ENCODE measurements at regions not wholly inside any gene's neighbourhood (a gene's known extent, or its start where the extent isn't known, plus 50 kb on each side); places are given as distances from the start of the nearest gene placed in this dataset.

DNA sequence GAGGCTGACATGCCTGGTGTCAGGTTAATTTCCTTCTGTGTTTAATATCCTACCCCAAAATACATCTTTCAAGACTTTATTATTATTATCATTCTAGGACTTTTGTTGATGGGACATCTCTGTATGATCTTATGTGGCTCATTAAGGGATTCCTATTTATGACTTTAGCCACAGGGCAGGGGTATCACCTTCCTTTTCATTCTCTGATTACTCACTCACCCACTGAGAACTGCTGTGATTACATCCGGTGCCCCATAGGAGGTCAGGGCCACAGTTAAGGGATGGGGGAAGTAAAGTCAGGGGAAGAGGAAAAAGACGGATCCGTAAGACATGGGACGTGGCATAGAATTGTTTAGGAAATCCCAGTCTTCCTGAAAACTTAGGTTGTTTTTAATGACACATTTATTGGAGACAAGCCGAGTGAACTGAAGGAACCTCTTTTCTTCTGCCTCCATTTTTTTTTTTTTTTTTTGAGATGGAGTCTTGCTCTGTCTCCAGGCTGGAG, 61.0 kb upstream of the PITRM1 start:
- Histone ChIP-seq H3K4me1 (ENCODE audit: insufficient read depth, low read length, severe bottlenecking) (no peaks in the 10 kb centered on the region), H3K4me3 (ENCODE audit: low read depth, low read length, poor library complexity, severe bottlenecking) (no peak overlapping the region), H3K9ac (ENCODE audit: low read length) (no peak overlapping the region), H3K27me3 (ENCODE audit: insufficient read depth, low read length) (no peaks in the 10 kb centered on the region), H3K4me2 (ENCODE audit: low read length) (no peak overlapping the region), H3F3A (ENCODE audit: insufficient read depth, low read length) (no peaks in the 10 kb centered on the region), H3K27ac (ENCODE audit: low read depth, low read length, poor library complexity, severe bottlenecking) (no peak overlapping the region), H3K9me3 (ENCODE audit: low read length) (no peaks in the 10 kb centered on the region), H4K20me1 (ENCODE audit: insufficient read depth, low read length) (no peaks in the 10 kb centered on the region), H2AFZ (ENCODE audit: low read length) (no peak overlapping the region), H3K79me2 (ENCODE audit: insufficient read depth, low read length) (no peaks in the 10 kb centered on the region), H3K36me3 (ENCODE audit: insufficient read depth, low read length) (no peaks in the 10 kb centered on the region), H3K9me2 (ENCODE audit: low read depth, low read length) (no peaks in the 10 kb centered on the region)
- TF ChIP-seq, protein P1, sequence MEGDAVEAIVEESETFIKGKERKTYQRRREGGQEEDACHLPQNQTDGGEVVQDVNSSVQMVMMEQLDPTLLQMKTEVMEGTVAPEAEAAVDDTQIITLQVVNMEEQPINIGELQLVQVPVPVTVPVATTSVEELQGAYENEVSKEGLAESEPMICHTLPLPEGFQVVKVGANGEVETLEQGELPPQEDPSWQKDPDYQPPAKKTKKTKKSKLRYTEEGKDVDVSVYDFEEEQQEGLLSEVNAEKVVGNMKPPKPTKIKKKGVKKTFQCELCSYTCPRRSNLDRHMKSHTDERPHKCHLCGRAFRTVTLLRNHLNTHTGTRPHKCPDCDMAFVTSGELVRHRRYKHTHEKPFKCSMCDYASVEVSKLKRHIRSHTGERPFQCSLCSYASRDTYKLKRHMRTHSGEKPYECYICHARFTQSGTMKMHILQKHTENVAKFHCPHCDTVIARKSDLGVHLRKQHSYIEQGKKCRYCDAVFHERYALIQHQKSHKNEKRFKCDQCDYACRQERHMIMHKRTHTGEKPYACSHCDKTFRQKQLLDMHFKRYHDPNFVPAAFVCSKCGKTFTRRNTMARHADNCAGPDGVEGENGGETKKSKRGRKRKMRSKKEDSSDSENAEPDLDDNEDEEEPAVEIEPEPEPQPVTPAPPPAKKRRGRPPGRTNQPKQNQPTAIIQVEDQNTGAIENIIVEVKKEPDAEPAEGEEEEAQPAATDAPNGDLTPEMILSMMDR (IDR thresholded peaks at IDR 0.05; ENCODE audit: low read length): no peak
- TF ChIP-seq EZH2 (IDR thresholded peaks at IDR 0.05; ENCODE audit: borderline replicate concordance, low read length): no peak

DNA sequence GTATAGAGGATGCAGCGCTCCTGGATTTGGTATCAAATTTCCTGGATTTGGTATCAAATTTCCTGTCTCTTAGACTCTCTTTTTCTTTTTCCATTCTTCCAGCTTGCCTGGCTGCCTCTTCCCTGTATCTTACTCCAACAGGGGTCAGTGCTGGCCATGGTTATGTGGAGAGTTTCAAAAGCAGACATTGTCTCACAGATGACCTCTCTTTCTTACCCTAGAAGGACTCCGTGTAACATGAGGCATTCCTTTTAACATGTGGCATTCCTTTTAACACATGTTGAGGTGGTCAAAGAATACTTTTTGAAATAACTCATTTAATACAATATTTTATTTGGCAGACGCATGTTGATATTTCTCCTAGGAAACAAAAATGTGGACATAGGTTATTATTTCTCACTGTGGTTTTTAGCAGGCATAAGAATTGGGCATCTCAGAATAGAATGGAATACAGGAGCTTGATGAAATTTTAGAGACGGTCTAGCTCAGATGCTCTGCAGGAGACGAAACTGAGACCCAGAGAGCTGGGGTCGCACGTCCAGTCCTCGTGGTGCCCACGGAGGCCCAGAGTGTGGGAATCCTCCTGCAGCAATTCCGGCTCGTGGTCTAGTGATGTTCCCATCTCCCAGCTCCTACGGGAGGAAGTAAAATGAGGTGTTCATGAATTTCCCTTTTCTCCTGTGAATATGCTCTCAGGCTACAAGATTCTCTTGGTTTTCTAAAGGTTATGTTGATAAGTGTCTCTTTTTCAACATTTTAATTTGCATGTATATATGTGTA, 59.6 kb upstream of the PITRM1 start:
- no peak overlapping the region for H3K27ac ChIP-seq (ENCODE audit: low read depth, low read length, poor library complexity, severe bottlenecking)
- no peaks in the 10 kb centered on the region for H3K9me2 ChIP-seq (ENCODE audit: low read depth, low read length)
- TF ChIP-seq, protein P1 (IDR thresholded peaks at IDR 0.05; ENCODE audit: low read length): no peak
- TF ChIP-seq EZH2 (IDR thresholded peaks at IDR 0.05; ENCODE audit: borderline replicate concordance, low read length): no peak
- no peaks in the 10 kb centered on the region for H3K9me3 ChIP-seq (ENCODE audit: low read length)
- no peaks in the 10 kb centered on the region for H3K36me3 ChIP-seq (ENCODE audit: insufficient read depth, low read length)
- no peak overlapping the region for H3K4me2 ChIP-seq (ENCODE audit: low read length)
- H3K4me1 ChIP-seq (ENCODE audit: insufficient read depth, low read length, severe bottlenecking): no peaks in the 10 kb centered on the region
- H2AFZ ChIP-seq (ENCODE audit: low read length): no peak overlapping the region
- no peaks in the 10 kb centered on the region for H4K20me1 ChIP-seq (ENCODE audit: insufficient read depth, low read length)
- no peaks in the 10 kb centered on the region for H3F3A ChIP-seq (ENCODE audit: insufficient read depth, low read length)
- H3K4me3 ChIP-seq (ENCODE audit: low read depth, low read length, poor library complexity, severe bottlenecking): no peak overlapping the region
- H3K9ac ChIP-seq (ENCODE audit: low read length): no peak overlapping the region
- H3K27me3 ChIP-seq (ENCODE audit: insufficient read depth, low read length): no peaks in the 10 kb centered on the region
- no peaks in the 10 kb centered on the region for H3K79me2 ChIP-seq (ENCODE audit: insufficient read depth, low read length)

DNA sequence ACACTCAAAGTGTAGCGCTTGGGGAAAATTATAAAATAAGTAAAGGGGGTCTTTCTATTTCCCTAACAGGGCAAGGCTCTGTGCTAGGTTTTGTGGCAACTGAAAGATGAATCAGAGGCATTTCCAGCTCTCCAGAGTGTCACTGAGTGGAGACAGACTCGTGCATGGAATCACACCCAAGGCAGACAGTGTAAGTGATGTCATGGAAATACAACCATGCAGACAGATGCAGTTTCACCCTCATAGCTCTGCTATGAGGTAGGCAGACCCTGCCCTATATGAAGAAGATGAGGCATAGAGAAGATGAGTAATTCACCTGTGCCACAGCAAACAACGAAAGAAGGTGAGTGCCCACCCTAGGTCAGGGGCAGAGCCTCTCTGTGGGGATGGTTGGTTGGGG, 57.2 kb upstream of the PITRM1 start:
- no peaks in the 10 kb centered on the region for H3K79me2 ChIP-seq (ENCODE audit: insufficient read depth, low read length)
- H3K4me2 ChIP-seq (ENCODE audit: low read length): no peak overlapping the region
- no peaks in the 10 kb centered on the region for H3K9me2 ChIP-seq (ENCODE audit: low read depth, low read length)
- H3F3A ChIP-seq (ENCODE audit: insufficient read depth, low read length): no peaks in the 10 kb centered on the region
- TF ChIP-seq, protein P1 (IDR thresholded peaks at IDR 0.05; ENCODE audit: low read length): no peak
- no peak for TF ChIP-seq EZH2 (IDR thresholded peaks at IDR 0.05; ENCODE audit: borderline replicate concordance, low read length)
- no peak overlapping the region for H3K4me3 ChIP-seq (ENCODE audit: low read depth, low read length, poor library complexity, severe bottlenecking)
- no peak overlapping the region for H3K27ac ChIP-seq (ENCODE audit: low read depth, low read length, poor library complexity, severe bottlenecking)
- no peaks in the 10 kb centered on the region for H3K4me1 ChIP-seq (ENCODE audit: insufficient read depth, low read length, severe bottlenecking)
- no peaks in the 10 kb centered on the region for H3K9me3 ChIP-seq (ENCODE audit: low read length)
- H3K36me3 ChIP-seq (ENCODE audit: insufficient read depth, low read length): no peaks in the 10 kb centered on the region
- H2AFZ ChIP-seq (ENCODE audit: low read length): no peak overlapping the region
- H3K27me3 ChIP-seq (ENCODE audit: insufficient read depth, low read length): no peaks in the 10 kb centered on the region
- H3K9ac ChIP-seq (ENCODE audit: low read length): no peak overlapping the region
- no peaks in the 10 kb centered on the region for H4K20me1 ChIP-seq (ENCODE audit: insufficient read depth, low read length)
